ENCODE measurements at regions not wholly inside any gene's neighbourhood (a gene's known extent, or its start where the extent isn't known, plus 50 kb on each side); places are given as distances from the start of the nearest gene placed in this dataset.
"Not testable (repeated sequence)": the region's sequence is repeated elsewhere in the genome, so short reads cannot be mapped to it uniquely, and the experiment has no call there.

GRCh38 chr15:62903437-62903836, 139.1 kb upstream of the TPM1 start:
- DNase-seq, result no peak

GRCh38 chr15:62904041-62904910, 138.3 kb upstream of the TPM1 start:
- DNase-seq, result no peak

- no peak for DNase-seq
Observed at GRCh38 chr15:62906627-62907026, 135.9 kb upstream of the TPM1 start.

GRCh38 chr15:62907275-62907674, 135.3 kb upstream of the TPM1 start:
- no peak for DNase-seq

GRCh38 chr15:62908341-62908740, 134.2 kb upstream of the TPM1 start:
- DNase-seq, result not testable (repeated sequence)

- DNase-seq, result no peak
Observed at GRCh38 chr15:62909257-62909656, 133.3 kb upstream of the TPM1 start.

- no peak for DNase-seq
Observed at GRCh38 chr15:62912282-62912681, 130.3 kb upstream of the TPM1 start.

- DNase-seq, result no peak
Observed at GRCh38 chr15:62912808-62913207, 129.7 kb upstream of the TPM1 start.

GRCh38 chr15:62913246-62913645, 129.3 kb upstream of the TPM1 start:
- DNase-seq, result no peak

- DNase-seq, result no peak
Observed at GRCh38 chr15:62914461-62915079, 128.0 kb upstream of the TPM1 start.

- no peak for DNase-seq
Observed at GRCh38 chr15:62920682-62921502, 121.7 kb upstream of the TPM1 start.

GRCh38 chr15:62922514-62922913, 120.0 kb upstream of the TPM1 start:
- no peak for DNase-seq

- DNase-seq, result no peak
Observed at GRCh38 chr15:62925875-62926274, 116.7 kb upstream of the TPM1 start.

- no peak for DNase-seq
Observed at GRCh38 chr15:62927196-62927595, 115.4 kb upstream of the TPM1 start.

- no peak for DNase-seq
Observed at GRCh38 chr15:62927836-62928235, 114.7 kb upstream of the TPM1 start.

GRCh38 chr15:62928242-62928999, 114.1 kb upstream of the TPM1 start:
- DNase-seq, result no peak

- no peak for DNase-seq
Observed at GRCh38 chr15:62929000-62929357, 113.6 kb upstream of the TPM1 start.

GRCh38 chr15:62931650-62932049, 110.9 kb upstream of the TPM1 start:
- DNase-seq, result no peak

- no peak for DNase-seq
Observed at GRCh38 chr15:62932436-62932835, 110.1 kb upstream of the TPM1 start.

GRCh38 chr15:62933386-62933785, 109.2 kb upstream of the TPM1 start:
- no peak for DNase-seq

GRCh38 chr15:62934236-62934971, 108.1 kb upstream of the TPM1 start:
- no peak for DNase-seq

Measured in CD4-positive, alpha-beta T cell treated with Interleukin-10 for 1 hour (primary cell).